HG03066 (cell line): ENCODE measurements at regions not wholly inside any gene's neighbourhood (a gene's known extent, or its start where the extent isn't known, plus 50 kb on each side); places are given as distances from the start of the nearest gene placed in this dataset.
"Not testable (repeated sequence)": the region's sequence is repeated elsewhere in the genome, so short reads cannot be mapped to it uniquely, and the experiment has no call there.

ENCODE experiments used
- ATAC-seq: cut with Tn5 transposase; IDR thresholded peaks from one replicate; pipeline ENCODE4 v1.9.1; 2021; ENCODE audit warnings: low read depth; ENCODE audit not compliant: unreplicated experiment

DNA sequence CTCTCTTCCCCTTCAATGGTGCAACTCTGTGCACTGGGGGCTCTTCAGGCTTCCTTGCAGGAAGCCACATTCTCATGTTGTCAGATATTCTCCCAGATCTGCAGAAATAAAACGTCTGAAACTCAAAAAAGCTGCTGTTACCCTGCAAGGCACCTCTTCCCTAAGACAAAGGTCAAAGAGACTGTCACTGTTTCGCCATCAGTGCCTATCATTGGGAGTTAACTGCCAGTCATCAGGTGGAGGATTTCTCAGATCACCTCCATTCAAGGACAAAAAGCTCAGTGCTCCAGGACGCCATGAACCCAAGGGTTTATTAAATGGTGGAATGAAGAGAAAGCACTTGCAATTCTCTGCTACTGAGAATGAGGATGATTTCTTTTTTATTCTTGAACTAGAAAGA is 144.6 kb upstream of the PALS2 start:
- no peak for ATAC-seq

DNA sequence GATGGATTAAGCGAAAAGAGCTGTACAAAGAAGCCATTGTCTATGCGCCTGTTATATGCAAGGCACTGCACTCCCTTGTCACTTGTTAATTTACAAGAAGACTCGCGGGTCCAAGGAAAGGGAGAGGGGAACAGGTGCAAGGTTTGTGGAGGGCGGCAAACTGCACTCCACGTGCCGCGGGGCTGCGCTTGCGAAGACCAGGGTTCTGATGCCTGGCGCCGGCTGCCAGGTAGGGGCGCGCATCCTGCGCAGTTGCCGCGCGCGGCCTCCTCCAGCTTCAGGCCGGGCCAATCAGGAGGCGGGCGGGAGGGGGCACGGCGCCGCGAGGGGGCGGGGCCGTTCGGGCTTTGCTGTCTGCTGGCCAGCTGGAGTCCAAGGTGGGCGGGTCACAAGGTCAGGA is 140.6 kb upstream of the PALS2 start:
- ATAC-seq = no peak

DNA sequence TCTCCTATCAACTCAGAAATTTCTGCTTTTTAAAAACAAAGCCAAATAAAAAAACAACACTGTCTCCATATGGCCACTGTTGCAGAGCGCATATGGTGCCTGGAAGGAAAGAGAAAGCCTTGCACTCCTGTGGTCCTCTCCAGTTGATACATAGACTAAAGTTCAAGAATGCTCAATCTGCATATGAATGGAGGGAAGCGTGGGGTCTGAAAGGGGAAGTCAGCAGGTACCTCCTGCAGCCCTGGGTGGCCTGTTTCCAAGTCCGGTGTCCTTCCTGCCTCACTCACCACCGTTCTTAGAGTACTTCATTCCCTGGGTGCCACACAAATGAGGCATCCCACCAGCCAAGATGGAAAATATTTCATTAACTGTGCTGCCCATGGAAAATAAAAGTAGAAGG is 138.3 kb upstream of the PALS2 start:
- no peak for ATAC-seq

DNA sequence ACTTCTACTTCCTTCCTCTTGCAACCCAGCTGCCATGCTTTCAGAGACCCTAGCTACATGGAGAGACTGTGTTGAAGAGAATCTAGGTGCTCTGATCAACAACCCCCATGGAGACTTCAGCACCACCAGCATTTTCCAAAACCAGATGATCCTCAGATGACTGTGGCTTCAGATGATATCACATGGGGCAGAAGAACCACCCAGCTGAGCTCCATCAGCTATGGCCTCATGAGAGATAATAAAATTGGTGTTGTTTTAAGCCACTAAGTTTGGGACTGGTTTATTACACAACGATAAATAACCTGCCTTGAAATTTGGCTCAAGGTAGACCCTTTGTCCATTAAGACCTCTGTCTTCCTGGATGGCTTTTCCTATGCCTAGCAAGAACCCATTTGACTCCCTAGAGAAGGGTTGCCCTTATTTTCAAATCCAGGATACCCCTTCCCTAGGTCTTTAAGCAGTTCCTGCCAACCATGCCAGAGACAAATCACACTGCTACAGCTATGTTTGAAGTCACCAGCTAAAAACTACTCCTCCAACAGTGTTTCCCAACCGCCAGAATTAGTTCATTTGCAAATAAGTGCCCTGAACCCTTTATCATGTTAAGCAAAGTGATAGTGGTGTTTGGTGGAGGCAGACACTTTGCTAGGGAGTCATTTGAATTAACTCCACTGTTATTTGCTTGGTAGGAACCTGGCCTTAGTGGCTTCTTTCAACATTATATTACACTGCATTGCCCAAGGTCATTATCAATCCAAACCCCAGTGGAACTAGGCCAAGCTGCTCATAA is 136.9 kb upstream of the PALS2 start:
- ATAC-seq = no peak

DNA sequence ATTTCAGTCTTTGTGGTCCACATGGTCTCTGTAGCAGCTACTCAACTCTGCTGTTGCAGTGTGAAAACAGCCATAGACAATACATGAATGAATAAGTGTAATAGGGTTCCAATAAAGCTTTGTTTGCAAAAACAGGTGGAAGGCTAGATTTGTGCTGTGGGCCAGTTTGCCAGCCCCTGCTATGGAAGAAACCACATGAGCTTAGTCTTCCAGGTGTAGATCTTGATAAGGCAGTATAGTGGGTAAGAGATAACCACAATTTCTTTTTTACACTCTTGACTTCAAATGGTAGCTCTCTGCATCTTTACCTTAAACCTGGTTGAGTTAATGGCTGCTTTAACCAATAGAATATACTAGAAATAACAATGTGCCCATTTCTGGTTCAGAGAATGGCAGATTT is 135.0 kb upstream of the PALS2 start:
- no peak for ATAC-seq

DNA sequence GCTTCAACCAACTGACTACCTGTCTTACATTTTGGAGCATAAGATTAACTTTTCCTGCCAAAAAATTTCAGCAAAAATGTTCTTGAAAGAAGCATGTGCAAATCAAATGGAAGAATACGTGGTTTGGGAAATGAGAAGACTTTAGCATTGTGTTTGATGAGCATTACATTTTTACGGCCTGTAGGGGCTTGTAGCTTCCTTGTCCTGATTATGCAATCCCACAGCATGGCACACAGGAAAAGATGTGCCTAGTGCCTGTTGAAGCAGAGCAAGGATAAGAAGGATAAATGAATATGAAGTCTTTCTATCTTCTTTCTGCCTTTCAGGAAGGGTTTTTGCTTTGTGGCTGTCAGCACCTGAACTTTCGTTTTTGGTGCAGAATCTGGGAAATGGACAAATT is 134.1 kb upstream of the PALS2 start:
- ATAC-seq = not testable (repeated sequence)

DNA sequence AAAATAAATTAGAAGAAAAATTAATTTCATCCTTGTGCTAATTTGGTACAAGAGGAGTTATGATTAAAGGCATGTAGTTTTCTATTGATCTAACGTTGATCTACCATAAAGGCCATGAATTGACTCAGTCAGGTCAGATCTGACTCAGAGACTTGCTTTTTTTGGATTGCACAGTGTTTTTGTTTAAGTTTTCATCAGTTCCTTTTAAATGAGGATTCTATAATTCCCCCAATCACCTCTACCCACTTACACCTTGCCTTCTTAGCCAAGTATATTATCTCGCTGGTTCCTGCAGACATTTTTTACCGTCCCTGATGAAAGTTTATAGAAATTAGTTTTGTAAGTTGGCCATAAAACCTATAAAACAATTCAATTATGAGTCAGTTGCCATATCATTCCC is 132.4 kb upstream of the PALS2 start:
- no peak for ATAC-seq

DNA sequence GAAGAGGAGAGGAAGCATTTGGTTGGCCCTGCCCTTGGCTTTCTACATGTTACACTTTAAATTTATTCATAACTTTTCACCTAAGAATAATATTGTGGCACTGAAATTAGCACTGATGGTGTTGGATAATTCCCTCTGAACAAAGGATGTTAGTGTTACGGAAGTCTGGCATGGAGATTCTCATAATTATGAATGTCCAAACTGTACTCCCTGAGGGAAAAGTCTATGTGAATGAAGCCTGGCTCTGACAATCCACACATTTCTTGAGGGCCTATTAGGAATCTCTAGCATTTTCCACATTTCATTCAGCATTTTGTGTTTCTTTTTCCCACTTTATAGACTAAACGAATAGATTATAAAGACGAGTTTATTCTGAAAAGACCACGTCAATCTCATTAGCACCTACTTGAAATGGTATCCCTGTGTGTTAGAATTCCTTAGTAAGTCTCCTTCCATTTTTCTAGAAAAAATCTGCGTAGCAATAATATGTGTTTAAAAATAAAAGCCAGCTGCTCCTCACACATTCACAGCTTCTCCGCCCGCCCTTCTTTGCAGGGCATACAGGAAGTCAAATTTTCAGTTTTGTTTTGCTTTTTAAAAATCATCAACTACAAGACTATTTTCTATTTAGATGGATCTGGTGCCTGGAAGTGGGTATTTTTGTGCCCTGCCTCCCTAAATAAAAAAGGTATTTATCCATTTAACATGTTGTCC is 131.8 kb upstream of the PALS2 start:
- ATAC-seq = peak; percentile 53

DNA sequence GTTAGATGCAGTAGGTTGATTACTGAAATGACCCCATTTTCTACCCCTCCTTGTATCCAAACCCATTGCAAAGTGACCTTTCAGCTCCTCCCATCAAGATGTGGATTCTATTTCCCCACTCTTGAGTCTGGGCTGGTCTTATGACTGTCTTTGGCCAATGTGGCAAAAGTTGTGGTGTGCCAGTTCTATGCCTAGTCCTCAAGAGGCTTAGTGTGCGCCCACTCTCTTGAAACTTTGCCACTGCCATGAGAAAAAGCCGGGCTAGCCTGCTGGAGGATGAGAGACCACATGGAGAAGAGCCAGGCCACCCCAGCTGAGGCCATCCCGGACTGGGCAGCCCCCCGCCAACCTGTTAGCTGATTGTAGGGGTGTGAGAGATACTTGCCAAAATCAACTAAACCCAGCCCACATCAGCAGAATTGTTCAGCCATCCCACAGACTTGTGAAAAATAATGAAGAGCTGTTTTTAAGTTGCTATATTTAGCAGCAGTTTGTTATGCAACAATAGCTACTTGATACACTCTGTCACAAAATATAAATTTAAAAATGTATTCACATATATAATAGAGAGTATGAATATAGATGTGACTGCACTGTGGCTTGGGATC is 131.0 kb upstream of the PALS2 start:
- peak; percentile 29 for ATAC-seq

DNA sequence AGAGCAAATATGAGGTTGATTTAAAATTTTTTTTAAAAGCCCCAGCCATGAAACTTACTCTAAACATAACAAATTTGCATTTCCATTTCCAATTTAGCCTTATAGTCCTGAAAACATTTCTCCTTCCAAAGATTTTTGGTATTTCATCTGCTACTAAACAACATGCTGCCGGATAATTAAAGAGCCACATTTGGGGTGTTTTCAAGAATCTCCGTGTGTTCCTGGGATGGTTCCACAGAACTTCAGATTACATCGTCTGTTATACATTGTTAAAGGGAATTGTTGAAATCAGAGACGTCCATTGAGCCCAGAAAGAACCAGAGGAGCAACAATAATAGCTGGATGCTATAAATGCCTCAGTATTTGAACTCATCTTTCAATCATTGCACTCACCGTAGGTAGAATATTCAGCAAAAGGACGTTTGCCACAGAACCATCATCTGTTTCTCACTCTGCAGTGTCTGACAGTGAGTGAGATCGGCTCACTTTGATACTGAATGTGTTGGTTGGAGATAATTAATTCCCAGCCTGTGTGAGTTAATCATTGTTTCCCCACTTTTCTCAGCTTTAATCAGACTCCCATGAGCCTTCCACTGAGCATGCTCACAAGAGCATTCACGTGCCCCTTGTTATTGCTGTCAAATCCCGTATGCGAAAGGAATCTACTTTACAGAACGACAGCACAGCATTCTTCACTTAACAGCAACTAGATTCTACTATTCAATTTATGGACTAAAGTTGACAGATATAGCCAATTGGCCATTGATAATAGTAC is 128.4 kb upstream of the PALS2 start:
- no peak for ATAC-seq

DNA sequence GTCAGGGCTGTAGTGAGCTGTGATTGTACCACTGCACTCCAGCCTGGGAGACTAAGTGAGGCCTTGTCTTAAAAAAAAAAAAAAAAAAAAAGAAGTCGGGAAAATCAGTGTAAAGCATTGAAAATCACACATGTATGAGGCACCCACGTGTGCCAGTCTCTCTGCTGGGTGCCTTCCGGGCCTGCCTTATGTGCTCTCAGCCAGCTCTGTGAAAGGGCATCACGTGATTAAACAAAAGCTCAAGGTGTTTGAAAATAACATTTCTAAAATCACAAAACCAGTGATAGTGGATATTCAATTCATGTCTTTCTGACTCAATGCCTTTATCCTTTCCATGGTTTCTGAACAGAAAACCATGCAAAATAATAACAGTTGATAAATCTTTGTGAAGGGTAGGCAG is 125.2 kb upstream of the PALS2 start:
- ATAC-seq = no peak

DNA sequence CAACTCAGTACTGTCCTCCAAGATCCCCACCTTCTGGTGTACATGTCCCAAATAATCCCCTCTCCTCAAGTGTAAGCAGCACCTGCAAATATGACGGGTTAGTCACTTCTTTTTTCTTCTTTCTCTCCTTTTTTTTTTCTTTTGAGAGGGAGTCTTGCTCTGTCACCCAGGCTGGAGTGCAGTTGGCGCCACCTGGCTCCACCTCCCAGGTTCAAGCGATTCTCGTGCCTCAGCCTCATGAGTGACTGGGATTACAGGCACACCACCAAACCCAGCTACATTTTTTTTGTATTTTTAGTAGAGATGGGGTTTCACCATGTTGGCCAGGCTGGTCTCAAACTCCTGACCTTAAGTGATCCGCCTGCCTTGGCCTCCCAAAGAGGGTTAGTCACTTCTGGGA is 123.8 kb upstream of the PALS2 start:
- ATAC-seq = not testable (repeated sequence)

DNA sequence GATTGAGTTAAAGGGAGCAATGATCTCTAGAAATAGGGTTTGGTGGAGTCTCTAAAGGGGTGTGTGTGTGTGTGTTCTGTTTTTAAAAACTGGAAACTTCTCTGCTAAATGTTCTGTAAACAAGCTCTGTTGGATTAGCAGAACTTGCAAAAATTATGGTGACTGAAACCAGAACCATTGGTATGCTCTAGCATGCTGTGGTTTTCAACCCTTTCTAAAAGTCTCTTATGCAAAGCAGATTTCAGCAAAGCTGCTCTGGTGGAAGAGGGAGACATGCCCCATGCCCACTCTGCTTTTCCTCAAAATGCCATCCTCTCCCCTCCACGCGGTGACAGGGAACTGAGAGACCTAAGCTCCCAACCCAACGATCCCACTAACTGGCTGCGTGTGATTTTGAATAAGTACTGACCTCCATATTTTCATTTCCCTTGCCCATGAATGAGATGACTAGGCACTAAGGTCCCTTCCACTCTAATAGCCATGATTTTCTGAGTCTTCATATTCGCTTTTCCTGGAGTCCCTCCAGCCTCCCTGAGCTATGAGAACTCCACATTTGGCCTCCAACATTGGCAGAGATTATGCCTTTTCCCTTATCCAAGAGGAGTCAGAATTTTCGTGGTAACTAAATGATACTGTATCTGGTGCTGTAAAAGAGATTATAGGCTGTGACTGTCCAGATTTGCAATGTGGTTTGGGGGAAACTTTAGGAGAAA is 117.3 kb upstream of the PALS2 start:
- ATAC-seq = peak; percentile 83

DNA sequence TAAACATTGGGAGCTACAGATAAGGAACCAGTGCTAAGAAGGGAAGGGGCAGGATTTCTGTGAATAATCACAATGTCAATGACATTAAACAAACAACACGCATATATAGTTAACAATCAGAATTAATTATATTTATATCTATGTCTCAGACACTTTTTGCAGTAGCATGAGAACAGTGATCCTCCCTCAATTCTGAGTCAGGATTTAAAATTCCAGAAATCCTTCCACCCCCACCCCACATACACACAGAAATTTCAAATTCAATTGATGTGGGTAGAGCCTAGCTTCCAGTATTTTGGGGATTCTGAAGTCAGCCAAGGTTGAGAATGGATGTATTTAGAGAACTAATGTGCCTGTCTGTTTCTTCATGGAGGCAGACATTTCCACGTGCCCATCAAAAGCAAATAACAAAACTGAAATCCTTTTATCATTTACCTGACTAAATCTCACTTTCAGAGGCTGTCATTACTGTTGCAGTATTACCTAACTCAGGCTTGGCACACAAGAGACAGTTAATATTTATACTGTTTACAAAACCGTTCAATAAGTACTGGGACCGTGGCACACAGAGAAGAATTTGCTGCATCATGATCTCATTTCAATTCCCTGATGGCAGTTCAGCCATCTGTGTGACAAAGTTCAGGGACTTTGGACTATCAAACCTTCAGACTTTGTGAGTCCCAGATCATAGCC is 116.6 kb upstream of the PALS2 start:
- no peak for ATAC-seq

DNA sequence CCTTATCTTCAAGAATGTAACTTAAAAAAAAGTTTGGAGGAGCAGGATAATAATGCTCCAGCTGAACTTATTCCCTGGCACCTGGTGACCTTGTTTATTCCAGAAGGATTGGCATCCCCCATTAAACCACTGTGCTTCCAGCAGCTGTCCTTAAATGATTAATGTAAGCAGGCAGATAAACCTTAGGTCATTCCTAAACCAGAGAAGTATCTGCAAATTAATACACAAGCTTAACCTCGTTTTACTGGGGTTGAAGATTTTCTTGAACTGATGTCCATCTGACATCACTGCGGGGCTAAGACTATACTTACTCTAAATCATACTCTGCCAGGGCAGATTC is 116.1 kb upstream of the PALS2 start:
- ATAC-seq = no peak

DNA sequence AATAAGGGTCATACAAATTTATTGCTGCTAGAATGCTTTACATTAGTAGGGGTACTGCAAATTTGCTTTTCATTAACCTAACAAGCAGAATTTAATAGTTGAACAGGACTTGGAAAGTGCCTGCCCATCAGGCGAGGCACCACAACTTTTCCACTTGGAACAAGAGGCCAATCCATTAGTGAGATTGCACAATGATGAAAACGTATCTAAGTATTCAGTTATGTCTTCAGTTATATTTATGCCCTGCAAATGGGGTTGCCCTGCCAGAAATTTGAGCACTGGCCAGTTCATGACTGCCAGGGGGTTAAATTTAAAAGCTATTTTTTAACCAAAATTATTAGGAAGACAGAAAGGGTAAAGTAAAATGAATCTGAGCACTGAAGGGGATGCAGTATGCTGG is 111.1 kb upstream of the PALS2 start:
- no peak for ATAC-seq

DNA sequence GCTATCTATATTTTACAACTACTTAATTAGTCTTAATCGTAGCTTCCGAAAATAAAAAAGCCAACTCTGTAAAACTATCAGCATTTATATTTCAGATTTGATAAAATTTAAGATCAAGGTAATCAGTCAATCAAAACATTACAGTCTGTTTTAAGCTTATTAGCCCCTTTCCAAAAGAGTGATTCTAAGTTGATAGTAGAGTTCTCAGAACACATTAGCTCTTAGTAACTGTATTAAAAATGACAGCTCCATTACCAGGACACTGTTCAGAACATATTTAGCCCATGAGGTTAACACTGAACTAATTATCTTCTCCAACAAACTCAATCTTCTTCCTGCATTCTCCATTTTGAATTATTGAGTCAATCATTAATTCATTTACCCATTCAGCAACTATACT is 110.3 kb upstream of the PALS2 start:
- ATAC-seq = no peak

DNA sequence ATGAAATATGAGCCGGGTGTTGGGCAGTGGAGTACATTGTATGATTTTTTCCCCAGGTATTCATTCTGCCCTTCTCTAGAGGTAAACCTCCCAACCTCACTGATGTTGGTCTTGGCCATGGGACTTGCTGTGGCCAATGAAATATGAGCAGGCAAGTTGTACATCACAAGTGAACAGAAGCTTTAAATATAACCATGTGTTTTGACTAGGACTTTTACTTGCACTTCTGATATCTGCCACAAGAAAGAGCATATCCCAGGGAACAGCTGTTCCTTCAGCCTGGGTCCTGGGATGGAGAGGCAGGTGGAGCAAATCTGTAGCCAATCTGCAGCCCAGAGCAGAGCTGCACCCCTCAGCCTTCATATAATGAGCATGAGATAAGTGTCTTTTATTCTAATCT is 109.8 kb upstream of the PALS2 start:
- ATAC-seq = no peak

DNA sequence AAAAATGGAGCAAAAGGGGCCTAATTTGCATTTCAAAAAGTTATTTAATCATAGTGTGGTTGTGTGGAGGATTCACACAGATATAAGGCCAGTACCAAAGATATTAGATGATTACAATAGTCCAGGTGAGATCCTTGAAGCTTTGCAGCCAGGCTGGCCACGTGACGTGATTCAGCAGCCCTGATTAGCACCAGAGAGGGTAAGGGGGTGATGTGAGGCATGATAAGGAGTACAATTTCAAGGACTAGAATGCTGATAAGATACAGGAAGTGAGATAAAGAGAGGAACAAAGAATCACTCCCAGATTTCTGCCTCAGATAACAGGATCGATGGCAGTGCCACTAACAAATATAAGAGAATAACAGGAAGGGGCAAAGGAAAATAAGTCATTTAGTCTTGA is 108.4 kb upstream of the PALS2 start:
- ATAC-seq = no peak

DNA sequence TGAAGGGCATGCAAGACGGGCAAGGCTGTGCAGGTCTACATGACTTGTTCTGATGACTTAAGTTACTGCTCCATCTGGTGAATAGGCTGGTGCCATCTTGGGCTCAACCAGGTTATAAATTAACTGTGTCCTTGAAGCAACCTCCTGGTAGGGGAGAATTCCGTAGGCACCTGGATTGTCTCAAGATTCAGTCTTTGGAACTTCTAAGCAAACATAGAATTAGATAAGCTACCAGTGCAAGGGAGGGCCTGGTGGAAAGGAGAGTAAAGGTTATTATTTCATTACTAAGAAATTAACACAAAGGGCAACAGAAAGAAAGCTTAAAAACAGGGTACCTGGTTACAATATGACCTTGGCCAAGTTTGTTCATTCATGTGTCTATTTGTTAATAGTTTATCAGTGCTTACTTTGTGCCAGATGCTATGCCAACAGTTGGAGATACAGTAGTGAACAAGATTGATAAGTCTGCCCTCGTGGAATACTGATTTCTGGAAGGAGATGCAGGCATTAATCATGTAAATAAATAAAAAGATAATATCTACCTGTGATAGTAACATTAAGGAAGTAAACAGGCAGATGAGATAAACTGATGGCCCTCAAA is 107.0 kb upstream of the PALS2 start:
- ATAC-seq = no peak
